ENCODE measurements at regions not wholly inside any gene's neighbourhood (a gene's known extent, or its start where the extent isn't known, plus 50 kb on each side); places are given as distances from the start of the nearest gene placed in this dataset.

DNA sequence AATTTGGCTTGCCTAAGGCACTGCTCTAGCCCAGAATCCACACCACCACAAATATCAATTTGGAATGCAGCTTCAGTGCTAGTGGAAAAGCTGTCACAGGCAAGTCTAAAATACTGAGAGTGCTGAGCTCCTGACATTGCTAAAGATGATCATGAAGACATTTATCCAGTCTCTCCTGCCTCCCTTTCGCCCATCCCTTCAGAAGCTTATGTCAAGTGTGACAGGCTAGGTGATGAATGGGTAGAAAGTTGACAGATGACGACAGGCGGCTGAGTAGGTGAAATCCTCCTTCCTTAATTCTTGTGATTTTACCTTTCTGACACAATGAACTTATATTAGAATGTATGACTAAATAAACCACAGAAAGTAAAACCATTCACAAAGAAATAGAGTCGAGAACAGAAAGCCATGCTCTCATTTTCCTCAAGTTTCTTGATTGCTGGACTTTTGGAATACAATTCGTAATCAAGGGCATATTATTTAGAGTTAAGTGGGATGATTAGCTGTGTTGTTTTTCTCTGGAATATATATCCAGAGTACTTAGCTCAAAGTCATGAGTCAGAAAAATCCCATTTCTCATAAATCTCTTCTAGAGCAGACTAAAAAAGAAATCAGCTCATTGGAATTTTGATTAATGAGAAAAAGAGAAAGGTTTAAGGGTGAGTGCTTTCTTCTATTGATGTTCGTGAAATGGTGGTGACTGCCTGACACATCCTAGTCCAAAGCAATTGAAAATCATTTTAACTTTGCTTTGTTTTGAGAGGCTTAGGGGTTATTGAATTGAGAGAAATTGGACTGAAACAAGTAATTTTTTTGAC lies 1228.2 kb upstream of the CITED2 start:
- TF ChIP-seq EZH2 (IDR thresholded peaks at IDR 0.05; ENCODE audit: low read depth), result no peak
- TF ChIP-seq, protein P1, sequence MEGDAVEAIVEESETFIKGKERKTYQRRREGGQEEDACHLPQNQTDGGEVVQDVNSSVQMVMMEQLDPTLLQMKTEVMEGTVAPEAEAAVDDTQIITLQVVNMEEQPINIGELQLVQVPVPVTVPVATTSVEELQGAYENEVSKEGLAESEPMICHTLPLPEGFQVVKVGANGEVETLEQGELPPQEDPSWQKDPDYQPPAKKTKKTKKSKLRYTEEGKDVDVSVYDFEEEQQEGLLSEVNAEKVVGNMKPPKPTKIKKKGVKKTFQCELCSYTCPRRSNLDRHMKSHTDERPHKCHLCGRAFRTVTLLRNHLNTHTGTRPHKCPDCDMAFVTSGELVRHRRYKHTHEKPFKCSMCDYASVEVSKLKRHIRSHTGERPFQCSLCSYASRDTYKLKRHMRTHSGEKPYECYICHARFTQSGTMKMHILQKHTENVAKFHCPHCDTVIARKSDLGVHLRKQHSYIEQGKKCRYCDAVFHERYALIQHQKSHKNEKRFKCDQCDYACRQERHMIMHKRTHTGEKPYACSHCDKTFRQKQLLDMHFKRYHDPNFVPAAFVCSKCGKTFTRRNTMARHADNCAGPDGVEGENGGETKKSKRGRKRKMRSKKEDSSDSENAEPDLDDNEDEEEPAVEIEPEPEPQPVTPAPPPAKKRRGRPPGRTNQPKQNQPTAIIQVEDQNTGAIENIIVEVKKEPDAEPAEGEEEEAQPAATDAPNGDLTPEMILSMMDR (conservative IDR thresholded peaks at IDR 0.05), result no peak

All from PC-9 (cell line).